Lower leg skin (tissue), 3 donors: ENCODE measurements at regions not wholly inside any gene's neighbourhood (a gene's known extent, or its start where the extent isn't known, plus 50 kb on each side); places are given as distances from the start of the nearest gene placed in this dataset.

Experiments used
- CTCF ChIP-seq, 3 donors: fragments of 450-650 bp; IDR thresholded peaks; one replicate each; pipeline ENCODE4 v1.5.1; 2016; ENCODE audit warnings: antibody characterized with exemption in 3 of 3, mild to moderate bottlenecking in 3 of 3, moderate library complexity in 2 of 3
- POLR2A ChIP-seq, 2 donors: fragments of 450-650 bp; IDR thresholded peaks; one replicate each; pipeline ENCODE4 v1.6.1; 2016 to 2017; ENCODE audit warnings: antibody characterized with exemption in 2 of 2, mild to moderate bottlenecking in 1 of 2, moderate library complexity in 1 of 2

- TF ChIP-seq CTCF (IDR thresholded peaks at IDR 0.05): no peak
- no peak for TF ChIP-seq POLR2A (IDR thresholded peaks at IDR 0.05)
These were observed 68.1 kb downstream of the ACTL7B start for GRCh38 chr9:108787690-108788048.
